ENCODE measurements at regions not wholly inside any gene's neighbourhood (a gene's known extent, or its start where the extent isn't known, plus 50 kb on each side); places are given as distances from the start of the nearest gene placed in this dataset.

DNA sequence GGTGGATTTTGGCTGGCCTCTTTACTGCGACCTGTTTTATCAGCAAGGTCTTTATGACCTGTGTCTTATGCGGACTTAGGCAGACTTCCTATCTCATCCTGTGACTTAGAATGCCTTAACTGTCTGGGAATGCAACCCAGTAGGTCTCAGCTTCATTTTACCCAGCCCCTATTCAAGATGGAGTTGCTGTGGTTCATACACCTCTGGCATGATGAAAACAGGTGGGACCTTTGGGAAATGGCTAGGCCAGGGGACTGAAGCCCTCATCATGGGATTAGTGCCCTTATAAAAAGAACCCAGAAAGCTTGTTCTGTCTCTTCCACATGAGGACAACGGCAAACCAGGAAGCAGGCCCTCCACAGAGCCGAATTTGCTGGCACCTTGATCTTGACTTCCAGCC lies 172.1 kb upstream of the MYO3A start:
- ChIA-PET CTCF (no interaction called here), POLR2A (no interaction called here)
- Histone ChIP-seq H3K27me3 (ENCODE audit: control insufficient read depth, insufficient read depth, low read length) (no peaks in the 10 kb centered on the region), H3K4me3 (ENCODE audit: low read depth, low read length) (no peak overlapping the region), H3K36me3 (ENCODE audit: control insufficient read depth, insufficient read depth, low read length) (no peaks in the 10 kb centered on the region)
- no peak for DNase-seq (ENCODE audit: low read depth)
- TF ChIP-seq, protein P1, sequence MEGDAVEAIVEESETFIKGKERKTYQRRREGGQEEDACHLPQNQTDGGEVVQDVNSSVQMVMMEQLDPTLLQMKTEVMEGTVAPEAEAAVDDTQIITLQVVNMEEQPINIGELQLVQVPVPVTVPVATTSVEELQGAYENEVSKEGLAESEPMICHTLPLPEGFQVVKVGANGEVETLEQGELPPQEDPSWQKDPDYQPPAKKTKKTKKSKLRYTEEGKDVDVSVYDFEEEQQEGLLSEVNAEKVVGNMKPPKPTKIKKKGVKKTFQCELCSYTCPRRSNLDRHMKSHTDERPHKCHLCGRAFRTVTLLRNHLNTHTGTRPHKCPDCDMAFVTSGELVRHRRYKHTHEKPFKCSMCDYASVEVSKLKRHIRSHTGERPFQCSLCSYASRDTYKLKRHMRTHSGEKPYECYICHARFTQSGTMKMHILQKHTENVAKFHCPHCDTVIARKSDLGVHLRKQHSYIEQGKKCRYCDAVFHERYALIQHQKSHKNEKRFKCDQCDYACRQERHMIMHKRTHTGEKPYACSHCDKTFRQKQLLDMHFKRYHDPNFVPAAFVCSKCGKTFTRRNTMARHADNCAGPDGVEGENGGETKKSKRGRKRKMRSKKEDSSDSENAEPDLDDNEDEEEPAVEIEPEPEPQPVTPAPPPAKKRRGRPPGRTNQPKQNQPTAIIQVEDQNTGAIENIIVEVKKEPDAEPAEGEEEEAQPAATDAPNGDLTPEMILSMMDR (IDR thresholded peaks at IDR 0.05; ENCODE audit: insufficient read depth, low read depth, low read length), result no peak

DNA sequence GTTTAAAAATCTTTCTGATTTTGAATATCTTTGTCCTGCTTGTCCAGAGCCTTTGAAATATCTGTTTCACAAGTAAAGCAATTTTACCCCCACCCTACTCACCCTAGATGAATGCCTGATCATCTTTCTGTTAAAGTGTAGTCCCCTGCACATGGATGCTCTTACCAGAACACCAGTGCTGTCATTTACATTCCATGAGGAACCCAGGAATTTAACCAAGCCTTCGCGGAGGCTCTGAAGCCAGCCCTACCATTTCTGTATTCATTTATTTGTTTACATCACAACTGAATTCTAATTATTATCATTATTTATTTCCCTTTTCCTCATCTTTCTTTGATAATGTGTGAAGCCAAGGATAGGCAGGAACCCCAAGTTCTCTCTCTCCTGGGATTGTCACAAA lies 167.8 kb upstream of the MYO3A start:
- no peak overlapping the region for H3K4me3 ChIP-seq (ENCODE audit: low read depth, low read length)
- CTCF ChIA-PET, result no interaction called here
- H3K36me3 ChIP-seq (ENCODE audit: control insufficient read depth, insufficient read depth, low read length), result no peaks in the 10 kb centered on the region
- TF ChIP-seq, protein P1 (IDR thresholded peaks at IDR 0.05; ENCODE audit: insufficient read depth, low read depth, low read length), result no peak
- no peaks in the 10 kb centered on the region for H3K27me3 ChIP-seq (ENCODE audit: control insufficient read depth, insufficient read depth, low read length)
- DNase-seq (ENCODE audit: low read depth), result no peak
- POLR2A ChIA-PET, result no interaction called here

DNA sequence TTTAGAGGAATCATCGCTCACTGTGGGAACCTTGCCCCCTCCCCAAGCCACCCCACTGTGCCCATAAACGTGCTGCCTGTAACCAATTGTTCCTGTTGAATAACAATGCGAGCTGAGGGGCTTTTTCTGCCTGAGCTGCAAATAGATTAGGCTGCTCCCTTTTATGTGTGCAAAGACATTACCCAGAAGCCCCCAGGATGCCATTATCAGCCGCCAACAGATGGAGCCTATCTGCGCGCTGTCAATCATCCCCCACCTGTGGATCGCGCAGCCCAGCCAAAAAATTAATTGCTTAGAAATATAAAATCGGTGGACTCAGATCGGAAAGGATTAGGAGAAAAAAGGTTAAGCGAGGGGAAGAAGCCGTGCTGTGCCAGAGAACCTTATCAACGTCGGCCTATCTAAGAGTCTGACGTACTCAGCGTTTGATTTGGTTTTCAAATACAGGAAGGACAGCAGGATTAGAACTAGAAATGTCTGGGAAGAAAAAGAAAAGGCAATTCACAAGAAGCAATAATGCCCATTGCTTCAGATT lies 167.3 kb upstream of the MYO3A start:
- POLR2A ChIA-PET, result no interaction called here
- CTCF ChIA-PET, result interaction anchor here (1.2 kb wide), 1 partner anchor 22 kb away, joined by 3 read pairs; no protein-coding TSS in a partner anchor
- no peak for DNase-seq (ENCODE audit: low read depth)
- TF ChIP-seq, protein P1 (IDR thresholded peaks at IDR 0.05; ENCODE audit: insufficient read depth, low read depth, low read length), result no peak
- H3K27me3 ChIP-seq (ENCODE audit: control insufficient read depth, insufficient read depth, low read length), result no peaks in the 10 kb centered on the region
- H3K36me3 ChIP-seq (ENCODE audit: control insufficient read depth, insufficient read depth, low read length), result no peaks in the 10 kb centered on the region
- H3K4me3 ChIP-seq (ENCODE audit: low read depth, low read length), result no peak overlapping the region

DNA sequence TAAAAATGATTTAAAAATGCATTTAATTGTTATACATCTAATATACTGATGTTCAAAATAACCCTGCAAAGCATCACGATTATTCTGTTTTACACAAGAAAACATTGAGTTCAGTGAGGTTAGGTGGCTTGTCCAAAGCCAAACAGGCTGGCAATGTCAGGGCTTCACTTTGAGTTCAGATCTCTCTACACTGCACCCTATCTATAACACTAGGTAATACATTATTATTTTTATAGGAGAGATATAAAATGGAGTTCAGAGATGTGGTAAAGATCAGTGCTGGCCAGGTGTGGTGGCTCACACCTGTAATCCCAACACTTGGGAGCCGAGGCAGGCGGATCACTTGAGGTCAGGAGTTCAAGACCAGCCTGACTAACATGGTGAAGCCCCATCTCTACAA lies 165.9 kb upstream of the MYO3A start:
- TF ChIP-seq, protein P1 (IDR thresholded peaks at IDR 0.05; ENCODE audit: insufficient read depth, low read depth, low read length), result no peak
- ChIA-PET CTCF (no interaction called here), POLR2A (no interaction called here)
- no peak for DNase-seq (ENCODE audit: low read depth)
- Histone ChIP-seq H3K4me3 (ENCODE audit: low read depth, low read length) (no peak overlapping the region), H3K27me3 (ENCODE audit: control insufficient read depth, insufficient read depth, low read length) (no peaks in the 10 kb centered on the region), H3K36me3 (ENCODE audit: control insufficient read depth, insufficient read depth, low read length) (no peaks in the 10 kb centered on the region)

DNA sequence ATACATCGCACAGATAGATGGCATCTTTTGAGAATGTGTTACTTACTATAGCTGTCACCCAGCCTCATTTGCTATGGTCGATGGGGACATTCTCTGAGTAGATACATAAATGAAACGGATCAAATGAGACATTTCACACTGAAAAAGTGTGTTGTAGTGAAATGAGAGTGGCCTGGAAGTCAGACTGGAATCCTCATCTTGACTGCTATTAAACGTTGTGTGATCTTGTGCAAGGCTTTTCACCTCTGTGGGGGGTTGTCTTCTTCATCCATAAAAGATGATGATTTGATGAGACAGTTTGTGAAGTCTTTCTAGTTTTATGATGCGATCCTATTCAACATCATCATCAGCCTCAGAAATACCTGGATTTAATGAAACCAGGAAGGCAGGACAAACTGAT lies 155.4 kb upstream of the MYO3A start:
- no peak for DNase-seq (ENCODE audit: low read depth)
- Histone ChIP-seq H3K4me3 (ENCODE audit: low read depth, low read length) (no peak overlapping the region), H3K27me3 (ENCODE audit: control insufficient read depth, insufficient read depth, low read length) (no peaks in the 10 kb centered on the region), H3K36me3 (ENCODE audit: control insufficient read depth, insufficient read depth, low read length) (no peaks in the 10 kb centered on the region)
- POLR2A ChIA-PET, result no interaction called here
- TF ChIP-seq, protein P1 (IDR thresholded peaks at IDR 0.05; ENCODE audit: insufficient read depth, low read depth, low read length), result no peak
- CTCF ChIA-PET, result no interaction called here

Data from BJ (cell line).